Kidney (tissue), 10 donors: ENCODE measurements at regions not wholly inside any gene's neighbourhood (a gene's known extent, or its start where the extent isn't known, plus 50 kb on each side); places are given as distances from the start of the nearest gene placed in this dataset.
"Not testable (repeated sequence)": the region's sequence is repeated elsewhere in the genome, so short reads cannot be mapped to it uniquely, and the experiment has no call there.

Source experiments
- DNase-seq, 5 donors: peaks; one replicate each; pipeline ENCODE4 v3.0.0-alpha.2; 2013 to 2020
- FAIRE-seq: peaks from 2 replicates; lab custom pipeline; 2012; peaks lifted over from hg19 to GRCh38; lab: Jason Lieb, UNC
- H3K27ac ChIP-seq, 2 donors: one replicate each; pipeline ENCODE4 v1.7.0; 2013; ENCODE audit warnings: low read depth in 2 of 2, low read length in 2 of 2, inconsistent platforms in 1 of 2
- H3K27me3 ChIP-seq: one replicate; pipeline ENCODE4 v1.7.1; 2013; ENCODE audit warnings: low read length, inconsistent platforms; ENCODE audit not compliant: control insufficient read depth, insufficient read depth
- H3K36me3 ChIP-seq, 3 donors: one replicate each; pipeline versions ENCODE4 v1.7.0 to v1.7.1; 2013; ENCODE audit warnings: low read length in 3 of 3, control low read depth in 1 of 3, inconsistent platforms in 1 of 3; ENCODE audit not compliant: insufficient read depth in 3 of 3, control insufficient read depth in 2 of 3
- H3K4me1 ChIP-seq, 3 donors: one replicate each; pipeline versions ENCODE4 v1.7.0 to v1.7.1; 2013; ENCODE audit warnings: low read length in 3 of 3, inconsistent platforms in 1 of 3, low read depth in 1 of 3; ENCODE audit not compliant: control insufficient read depth in 2 of 3, insufficient read depth in 2 of 3
- H3K4me3 ChIP-seq, 3 donors: one replicate each; pipeline versions ENCODE4 v1.7.0 to v1.8.1; 2013; ENCODE audit warnings: low read length in 3 of 3, control low read depth in 1 of 3, inconsistent platforms in 1 of 3
- H3K9ac ChIP-seq, 3 donors: one replicate each; pipeline versions ENCODE4 v1.7.0 to v1.7.1; 2013; ENCODE audit warnings: low read length in 3 of 3, control low read depth in 1 of 3, inconsistent platforms in 1 of 3
- H3K9me3 ChIP-seq, 3 donors: one replicate each; pipeline versions ENCODE4 v1.7.0 to v1.7.1; 2013; ENCODE audit warnings: low read length in 3 of 3, control low read depth in 1 of 3, inconsistent platforms in 1 of 3; ENCODE audit not compliant: control insufficient read depth in 2 of 3, insufficient read depth in 1 of 3
- intact Hi-C: fragments of 100-400 bp; cut with DNase I; formaldehyde crosslinking; loops from one replicate; pipeline ENCODE4 v1.11.1; 2022
- donor health status: control.
- donor health status: control.
- donor health status: DM: yes; HTN: yes; CAD: no.
- donor health status: Normal renal cell carcinoma (clear cell type).

GRCh38 chr4:9072521-9073220, 97.5 kb upstream of the FAM90A26 start:
- H3K27ac ChIP-seq, H3K9me3 ChIP-seq, H3K4me1 ChIP-seq, H3K4me3 ChIP-seq, FAIRE-seq, H3K27me3 ChIP-seq, intact Hi-C loops, H3K36me3 ChIP-seq: not testable (repeated sequence)
- peak overlapping the region in 1 of 3 donors; percentile 51 for H3K9ac ChIP-seq
- DNase-seq, result peak in 3 of 5 donors; percentile 33 to 67 (median 49)

GRCh38 chr4:9067923-9068322, 102.3 kb upstream of the FAM90A26 start:
- H3K9me3 ChIP-seq, result not testable (repeated sequence)

DNA sequence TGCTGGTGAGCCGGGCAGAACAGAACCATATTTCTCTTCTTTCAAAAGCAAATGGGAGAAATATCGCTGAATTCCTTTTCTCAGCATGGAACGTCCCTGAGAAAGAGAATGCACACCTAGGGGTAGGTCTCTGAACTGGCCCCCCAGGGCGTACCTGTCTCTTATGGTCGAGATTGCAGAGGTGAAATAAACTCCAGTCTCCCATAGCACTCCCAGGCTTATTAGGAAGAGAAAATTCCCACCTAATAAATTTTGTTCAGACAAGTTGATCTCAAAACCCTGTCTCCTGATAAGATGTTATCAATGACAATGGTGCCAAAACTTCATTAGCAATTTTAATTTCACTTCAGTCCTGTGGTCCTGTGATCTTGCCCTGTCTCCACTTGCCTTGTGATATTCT, 106.6 kb upstream of the FAM90A26 start:
- DNase-seq, H3K27me3 ChIP-seq, H3K36me3 ChIP-seq, H3K9me3 ChIP-seq, intact Hi-C loops, H3K27ac ChIP-seq, H3K4me3 ChIP-seq, H3K4me1 ChIP-seq, FAIRE-seq, H3K9ac ChIP-seq: not testable (repeated sequence)

More at GRCh38 chr4:9067923-9068322, 102.3 kb upstream of the FAM90A26 start:
- H3K4me1 ChIP-seq, H3K27ac ChIP-seq, H3K9ac ChIP-seq, H3K4me3 ChIP-seq, FAIRE-seq, DNase-seq, H3K27me3 ChIP-seq, H3K36me3 ChIP-seq, intact Hi-C loops: not testable (repeated sequence)

GRCh38 chr4:9024866-9025265, 145.3 kb upstream of the FAM90A26 start:
- intact Hi-C loops, H3K27ac ChIP-seq, H3K9me3 ChIP-seq, H3K9ac ChIP-seq, FAIRE-seq, H3K4me3 ChIP-seq, H3K4me1 ChIP-seq, H3K27me3 ChIP-seq, DNase-seq, H3K36me3 ChIP-seq: not testable (repeated sequence)

- H3K27ac ChIP-seq, H3K27me3 ChIP-seq, DNase-seq, H3K9me3 ChIP-seq, intact Hi-C loops, H3K4me3 ChIP-seq, H3K9ac ChIP-seq, H3K4me1 ChIP-seq, H3K36me3 ChIP-seq, FAIRE-seq: not testable (repeated sequence)
Observed at GRCh38 chr4:9009792-9010191, 138.2 kb upstream of the HMX1 start.

- H3K9me3 ChIP-seq, intact Hi-C loops, H3K27ac ChIP-seq, H3K9ac ChIP-seq, H3K36me3 ChIP-seq, H3K4me3 ChIP-seq, FAIRE-seq, H3K4me1 ChIP-seq, H3K27me3 ChIP-seq, DNase-seq: not testable (repeated sequence)
Observed at GRCh38 chr4:9008407-9008806, 136.8 kb upstream of the HMX1 start.

GRCh38 chr4:9001153-9001552, 129.5 kb upstream of the HMX1 start:
- H3K27me3 ChIP-seq, H3K9me3 ChIP-seq, FAIRE-seq, H3K27ac ChIP-seq, H3K36me3 ChIP-seq, H3K4me3 ChIP-seq, H3K9ac ChIP-seq, H3K4me1 ChIP-seq, intact Hi-C loops: not testable (repeated sequence)
- DNase-seq, result peak in 4 of 5 donors; percentile 12 to 73 (median 34)
